ENCODE measurements at regions not wholly inside any gene's neighbourhood (a gene's known extent, or its start where the extent isn't known, plus 50 kb on each side); places are given as distances from the start of the nearest gene placed in this dataset.
"Not testable (repeated sequence)": the region's sequence is repeated elsewhere in the genome, so short reads cannot be mapped to it uniquely, and the experiment has no call there.

- no peak overlapping the region for H3K4me3 ChIP-seq (replicated peaks in 1 of 3)
- H3K36me3 ChIP-seq, result no peaks in the 10 kb centered on the region
- DNase-seq, result no peak
- 89 to 94% methylated on average over 3 of the region's 3 CpGs for WGBS, 2 donors
- H3K27ac ChIP-seq, result no peak overlapping the region
- peaks cover 5 to 9% of the 10 kb centered on the region in 2 donors for H3K4me1 ChIP-seq
- H3K9me3 ChIP-seq, result no peaks in the 10 kb centered on the region
- no peaks in the 10 kb centered on the region for H3K27me3 ChIP-seq
- intact Hi-C loops (cut with DNase I), result loop anchor here (10.0 kb wide), 1 partner anchor 301 kb away; no protein-coding TSS in a partner anchor
- TF ChIP-seq CTCF (IDR thresholded peaks at IDR 0.05), result no peak
- TF ChIP-seq POLR2A (IDR thresholded peaks at IDR 0.05), result no peak
Measured at GRCh38 chr14:80054020-80054419, 157.3 kb downstream of the DIO2 start.

DNA sequence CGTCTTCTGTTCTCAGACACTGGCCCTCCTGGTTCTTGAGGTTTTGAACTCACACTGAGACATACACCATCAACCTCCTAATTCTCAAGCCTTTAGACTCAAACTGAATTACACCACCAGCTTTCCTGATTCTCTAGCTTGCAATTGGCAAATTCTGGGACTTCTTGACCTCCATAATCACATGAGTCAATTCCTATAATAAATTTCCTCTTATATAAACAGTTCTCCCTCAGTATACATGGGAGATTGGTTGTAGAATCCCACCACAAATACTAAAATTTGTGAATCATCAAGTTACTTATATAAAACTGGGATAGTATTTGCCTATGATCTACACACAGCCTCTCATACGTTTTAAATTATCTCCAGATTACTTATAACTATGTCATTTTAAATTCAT, 162.2 kb downstream of the DIO2 start:
- no peaks in the 10 kb centered on the region for H3K27me3 ChIP-seq
- 94 to 96% methylated on average over 2 of the region's 2 CpGs for WGBS, 2 donors
- H3K9me3 ChIP-seq, result no peaks in the 10 kb centered on the region
- no peak overlapping the region for H3K4me3 ChIP-seq (replicated peaks in 1 of 3)
- no peak overlapping the region for H3K27ac ChIP-seq
- H3K4me1 ChIP-seq, result no peaks in the 10 kb centered on the region
- no peak for DNase-seq
- H3K36me3 ChIP-seq, result no peaks in the 10 kb centered on the region
- intact Hi-C loops (cut with DNase I), result no loop called here
- TF ChIP-seq CTCF (IDR thresholded peaks at IDR 0.05), result no peak
- no peak for TF ChIP-seq POLR2A (IDR thresholded peaks at IDR 0.05)

DNA sequence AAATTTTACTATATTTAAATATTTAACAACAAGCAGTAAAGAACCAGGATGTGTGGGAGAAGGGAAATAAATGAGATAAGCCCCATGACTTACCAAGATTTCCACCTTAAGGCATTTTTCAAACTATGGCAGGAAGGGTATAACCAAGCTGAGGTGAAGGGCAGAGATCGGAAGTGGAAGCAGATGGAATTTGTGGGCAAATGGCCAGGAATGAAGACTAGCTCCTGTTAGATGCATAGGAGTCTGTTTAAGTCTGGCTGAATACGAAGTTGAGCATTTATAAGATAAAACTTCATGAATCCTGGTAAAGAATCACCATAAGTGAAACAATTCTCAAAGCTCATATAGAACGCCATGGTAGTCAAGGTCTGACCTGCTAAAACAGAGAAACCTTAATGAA, 163.5 kb downstream of the DIO2 start:
- no peak overlapping the region for H3K27ac ChIP-seq
- H3K27me3 ChIP-seq, result no peaks in the 10 kb centered on the region
- no peaks in the 10 kb centered on the region for H3K9me3 ChIP-seq
- DNase-seq, result no peak
- 75 to 78% methylated on average over 3 of the region's 3 CpGs for WGBS, 2 donors
- H3K4me1 ChIP-seq, result no peaks in the 10 kb centered on the region
- no peaks in the 10 kb centered on the region for H3K36me3 ChIP-seq
- TF ChIP-seq CTCF (IDR thresholded peaks at IDR 0.05) (no peak), POLR2A (IDR thresholded peaks at IDR 0.05) (no peak)
- no peak overlapping the region for H3K4me3 ChIP-seq (replicated peaks in 1 of 3)
- intact Hi-C loops (cut with DNase I), result no loop called here

DNA sequence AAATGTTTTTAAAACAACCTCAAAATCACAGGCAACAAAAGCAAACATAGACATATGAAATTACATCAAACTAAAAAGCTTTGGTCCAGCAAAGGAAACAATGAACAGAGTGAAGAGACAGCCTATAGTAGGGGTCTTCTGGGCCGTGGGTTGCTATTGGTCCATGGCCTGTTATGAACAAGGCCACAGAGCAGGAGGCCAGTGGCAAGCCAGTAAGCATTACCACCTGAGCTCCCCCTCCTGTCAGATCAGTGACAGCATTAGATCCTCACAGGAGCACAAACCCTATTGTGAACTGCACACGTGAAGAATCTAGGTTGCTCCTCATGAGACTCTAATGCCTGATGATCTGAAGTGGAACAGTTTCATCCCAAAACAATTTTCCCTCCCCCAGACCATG, 174.0 kb downstream of the DIO2 start:
- H3K9me3 ChIP-seq, result no peaks in the 10 kb centered on the region
- H3K4me3 ChIP-seq (replicated peaks in 1 of 3), result no peak overlapping the region
- no peak overlapping the region for H3K27ac ChIP-seq
- TF ChIP-seq POLR2A (IDR thresholded peaks at IDR 0.05), result no peak
- TF ChIP-seq CTCF (IDR thresholded peaks at IDR 0.05), result no peak
- WGBS, 2 donors, result 81 to 87% methylated on average over 2 of the region's 2 CpGs
- no peak for DNase-seq
- no peaks in the 10 kb centered on the region for H3K27me3 ChIP-seq
- no peaks in the 10 kb centered on the region for H3K36me3 ChIP-seq
- intact Hi-C loops (cut with DNase I), result no loop called here
- H3K4me1 ChIP-seq, result no peaks in the 10 kb centered on the region

- Histone ChIP-seq H3K36me3 (no peaks in the 10 kb centered on the region), H3K9me3 (no peaks in the 10 kb centered on the region), H3K4me1 (no peaks in the 10 kb centered on the region), H3K27ac (no peak overlapping the region), H3K4me3 (replicated peaks in 1 of 3) (no peak overlapping the region), H3K27me3 (no peaks in the 10 kb centered on the region)
- TF ChIP-seq POLR2A (IDR thresholded peaks at IDR 0.05), result no peak
- no peak for TF ChIP-seq CTCF (IDR thresholded peaks at IDR 0.05)
- no peak for DNase-seq
- WGBS, 2 donors, result 93 to 94% methylated on average over 4 of the region's 4 CpGs
- intact Hi-C loops (cut with DNase I), result no loop called here
Measured at GRCh38 chr14:80024417-80024816, 186.9 kb downstream of the DIO2 start.

- H3K4me1 ChIP-seq; H3K36me3 ChIP-seq; intact Hi-C loops (cut with DNase I); H3K27ac ChIP-seq; DNase-seq; H3K4me3 ChIP-seq (replicated peaks in 1 of 3); H3K27me3 ChIP-seq; H3K9me3 ChIP-seq: not testable (repeated sequence)
- WGBS, 2 donors, result 84 to 91% methylated on average over 3 of the region's 3 CpGs
Measured at GRCh38 chr14:80018476-80018875, 192.8 kb downstream of the DIO2 start.
